MV-4-11 (cell line): ENCODE measurements at regions not wholly inside any gene's neighbourhood (a gene's known extent, or its start where the extent isn't known, plus 50 kb on each side); places are given as distances from the start of the nearest gene placed in this dataset.
A peak's percentile ranks its signal among the peaks of the same experiment; 100 is the strongest.
"Not testable (repeated sequence)": the region's sequence is repeated elsewhere in the genome, so short reads cannot be mapped to it uniquely, and the experiment has no call there.

ENCODE experiments used
- DNase-seq: peaks from one replicate; lab custom pipeline; 2025; lab: John Stamatoyannopoulos, UW

DNA sequence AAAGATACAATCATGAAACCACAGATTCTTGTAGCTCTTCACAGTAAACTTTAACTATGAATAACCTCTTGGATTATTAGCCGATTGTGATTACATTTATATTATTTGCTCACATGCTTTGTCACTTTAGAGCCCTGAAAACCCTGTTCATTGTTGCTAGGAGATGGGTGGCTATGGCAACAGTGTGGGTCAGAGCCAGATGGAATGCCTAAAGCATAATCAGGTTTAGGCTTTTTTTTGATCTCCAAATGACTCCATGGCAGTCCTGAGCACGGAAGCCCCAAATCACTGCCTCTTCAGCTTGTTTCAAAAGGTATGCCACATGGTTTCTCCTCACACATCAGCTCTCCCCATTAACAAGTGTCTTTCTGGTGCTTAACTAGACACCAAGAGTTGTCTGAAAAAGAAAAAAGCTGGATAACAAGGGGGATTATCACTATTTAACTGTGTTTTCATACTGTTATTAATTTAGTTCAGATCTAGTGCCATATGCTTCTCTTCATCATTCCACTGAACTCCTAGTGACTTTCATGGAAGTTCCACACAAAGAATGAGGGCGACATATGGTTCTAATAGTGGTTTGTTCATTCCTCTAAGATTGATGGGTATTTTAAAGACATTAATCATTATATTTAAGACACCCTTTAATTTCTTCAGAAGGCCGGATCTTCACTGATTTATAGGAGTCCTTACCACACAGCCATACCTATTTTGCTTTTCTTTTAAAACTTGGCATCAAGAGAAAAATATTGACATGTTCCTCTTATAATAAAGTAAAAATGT lies 88.8 kb upstream of the PAM start:
- no peak for DNase-seq

DNA sequence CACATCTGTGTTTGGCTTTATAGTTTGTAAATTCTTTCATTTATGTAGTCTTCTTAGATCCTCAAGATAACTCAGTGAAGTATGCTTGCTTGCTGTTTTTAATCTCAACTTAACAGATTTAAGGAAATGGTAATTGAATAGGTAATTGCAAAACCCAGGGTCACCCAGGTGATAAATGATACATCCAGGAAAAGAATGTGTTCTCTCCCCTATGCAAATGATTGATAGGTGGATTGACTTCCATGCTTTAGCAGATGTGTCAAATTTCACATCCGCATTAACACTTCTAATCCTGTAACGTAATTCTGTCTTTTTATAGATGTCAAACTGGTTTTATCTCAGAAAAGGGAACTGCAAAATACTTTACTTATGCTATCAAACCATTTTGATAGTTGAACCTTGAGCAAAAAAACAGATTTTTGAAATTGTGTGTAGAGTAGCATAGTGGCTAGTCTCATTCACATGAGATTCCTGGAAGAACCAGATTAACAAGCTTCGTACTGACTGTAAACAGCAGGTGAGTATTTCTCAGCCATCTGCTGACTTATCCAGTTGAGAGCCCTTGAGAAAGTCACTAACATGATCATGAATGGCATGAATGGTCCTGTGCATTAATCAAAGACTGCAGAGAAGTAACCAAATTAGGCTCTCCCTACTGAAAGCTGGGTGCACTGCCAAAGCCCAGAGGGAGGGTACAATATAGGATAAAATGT lies 86.7 kb upstream of the PAM start:
- peak; percentile 28 for DNase-seq

DNA sequence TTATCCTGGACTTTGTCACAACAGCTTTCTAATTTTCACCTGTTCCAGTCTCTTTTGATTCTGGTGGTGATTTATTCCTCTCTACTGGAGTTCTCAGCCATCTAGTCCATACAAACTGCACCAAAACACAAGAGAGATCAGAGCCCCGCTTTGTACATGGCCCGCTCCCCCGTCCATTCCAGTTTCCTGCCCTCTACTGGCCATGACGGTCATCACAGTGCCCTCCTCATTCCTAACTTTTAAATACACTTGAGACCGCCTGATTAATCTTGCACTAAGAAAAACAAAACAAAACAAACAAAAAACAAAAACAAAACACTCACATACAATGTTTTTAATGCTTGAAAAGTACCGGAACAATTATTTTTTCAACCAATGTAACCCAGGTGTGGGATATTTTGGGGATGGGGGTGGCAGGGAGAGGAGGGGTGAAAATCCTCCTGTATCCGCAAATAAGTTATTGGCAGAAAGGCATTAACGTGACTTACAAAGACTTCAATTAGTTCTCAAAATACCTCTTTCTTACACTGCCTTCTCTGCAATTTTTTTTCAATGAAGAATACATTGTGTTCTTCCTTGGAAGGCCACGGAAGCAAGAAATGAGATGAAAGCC lies 84.8 kb upstream of the PAM start:
- DNase-seq, result no peak

DNA sequence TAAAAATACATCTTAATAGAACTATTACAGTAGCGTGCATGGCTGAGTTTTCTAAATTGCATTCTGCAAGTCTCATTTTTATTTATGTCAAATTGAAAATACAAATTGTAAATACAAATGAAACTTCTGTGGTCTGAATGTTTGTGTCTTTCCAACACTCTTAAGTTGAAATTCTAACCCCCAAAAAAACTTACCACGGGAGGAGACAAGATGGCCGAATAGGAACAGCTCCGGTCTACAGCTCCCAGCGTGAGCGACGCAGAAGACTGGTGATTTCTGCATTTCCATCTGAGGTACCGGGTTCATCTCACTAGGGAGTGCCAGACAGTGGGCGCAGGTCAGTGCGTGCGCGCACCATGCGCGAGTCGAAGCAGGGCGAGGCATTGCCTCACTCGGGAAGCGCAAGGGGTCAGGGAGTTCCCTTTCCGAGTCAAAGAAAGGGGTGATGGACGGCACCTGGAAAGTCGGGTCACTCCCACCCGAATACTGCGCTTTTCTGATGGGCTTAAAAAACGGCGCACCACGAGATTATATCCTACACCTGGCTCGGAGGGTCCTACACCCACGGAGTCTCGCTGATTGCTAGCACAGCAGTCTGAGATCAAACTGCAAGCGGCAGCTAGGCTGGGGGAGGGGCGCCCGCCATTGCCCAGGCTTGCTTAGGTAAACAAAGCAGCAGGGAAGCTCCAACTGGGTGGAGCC lies 83.9 kb upstream of the PAM start:
- DNase-seq, result not testable (repeated sequence)

DNA sequence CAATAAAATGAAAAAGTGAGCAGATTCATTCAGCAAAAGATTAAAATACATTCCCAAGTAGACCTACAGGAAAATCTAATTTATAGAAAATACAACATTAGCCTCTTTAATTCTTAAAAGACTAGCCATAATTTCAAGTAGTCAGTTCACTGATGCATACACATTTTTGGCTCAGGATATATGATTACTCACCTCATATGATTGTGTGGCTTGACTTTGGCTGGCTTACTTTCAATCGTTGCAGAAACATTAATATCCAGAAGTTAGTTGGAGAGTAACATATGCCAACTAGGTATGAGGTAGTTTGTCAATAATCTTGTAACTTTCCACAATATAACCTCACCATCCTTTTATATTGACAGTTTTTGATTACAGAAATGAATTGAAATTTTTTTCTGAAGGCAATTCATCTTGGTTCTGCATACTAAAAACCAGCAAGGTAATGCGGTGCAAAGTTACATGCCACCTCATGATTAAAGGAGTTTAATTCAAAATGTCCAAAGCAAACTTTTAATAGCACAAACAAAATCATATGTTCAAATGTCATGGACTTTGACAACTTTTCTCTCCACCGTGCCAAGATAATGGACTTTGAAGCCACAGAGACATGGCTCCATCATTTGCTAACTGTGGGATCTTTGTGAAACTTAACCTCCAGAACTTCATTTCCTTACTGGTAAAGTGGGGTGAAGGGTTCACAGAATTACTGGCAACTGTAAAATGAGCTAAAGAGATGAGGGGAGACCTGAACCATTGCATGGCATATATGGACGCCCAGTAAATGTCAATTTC lies 76.6 kb upstream of the PAM start:
- DNase-seq, result no peak

DNA sequence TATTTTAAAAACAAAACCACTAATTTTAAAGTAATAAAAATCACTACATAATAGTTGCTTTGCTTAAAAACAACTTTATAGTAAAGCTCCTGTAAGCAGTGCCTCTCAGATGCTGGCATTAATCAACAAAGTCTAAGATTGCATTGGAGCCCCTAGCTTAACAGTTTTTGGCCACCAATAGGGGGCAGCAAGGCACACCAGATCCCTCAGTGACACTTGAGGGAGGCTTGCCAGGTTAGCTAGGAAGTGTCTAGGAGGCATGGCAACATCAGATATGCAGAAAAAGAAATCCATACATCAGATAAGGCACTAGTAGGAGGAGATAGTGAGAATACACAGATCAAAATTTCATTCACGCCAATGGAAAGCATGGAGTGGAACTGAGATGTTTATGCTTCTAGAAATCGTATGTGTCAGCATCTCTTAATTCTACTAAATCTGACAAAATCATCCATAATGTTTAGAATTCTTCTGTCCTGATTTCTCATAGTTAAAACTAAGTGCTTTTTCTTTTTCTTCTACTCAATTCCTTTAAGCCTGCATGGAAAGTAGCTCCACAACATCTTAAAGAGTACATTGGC lies 73.6 kb upstream of the PAM start:
- peak; percentile 56 for DNase-seq

DNA sequence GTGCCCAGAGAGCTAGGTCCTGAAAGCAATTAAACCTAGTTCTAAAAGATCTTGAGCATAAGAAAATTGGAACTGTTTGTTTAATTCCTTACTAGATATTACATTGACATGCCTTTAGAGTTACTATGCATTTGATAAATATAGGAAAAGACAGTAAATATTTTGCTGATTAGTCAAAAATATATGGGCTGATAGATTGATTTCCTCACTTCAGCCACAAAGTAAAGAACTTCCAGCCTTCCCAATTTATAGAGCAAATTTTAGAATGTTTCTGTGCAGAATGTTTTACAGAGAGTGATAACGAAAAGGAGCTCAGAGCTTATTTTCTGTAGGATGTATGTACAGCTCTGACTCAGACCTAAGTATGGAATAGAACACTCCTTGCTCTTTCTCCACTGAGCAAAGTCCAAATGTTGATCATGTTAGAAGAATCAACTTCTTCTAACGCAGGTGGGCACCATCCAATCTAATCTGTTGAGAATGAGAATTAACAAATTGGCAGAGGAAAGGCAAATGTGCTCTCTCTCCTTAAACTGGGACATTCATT lies 72.9 kb upstream of the PAM start:
- DNase-seq, result no peak

DNA sequence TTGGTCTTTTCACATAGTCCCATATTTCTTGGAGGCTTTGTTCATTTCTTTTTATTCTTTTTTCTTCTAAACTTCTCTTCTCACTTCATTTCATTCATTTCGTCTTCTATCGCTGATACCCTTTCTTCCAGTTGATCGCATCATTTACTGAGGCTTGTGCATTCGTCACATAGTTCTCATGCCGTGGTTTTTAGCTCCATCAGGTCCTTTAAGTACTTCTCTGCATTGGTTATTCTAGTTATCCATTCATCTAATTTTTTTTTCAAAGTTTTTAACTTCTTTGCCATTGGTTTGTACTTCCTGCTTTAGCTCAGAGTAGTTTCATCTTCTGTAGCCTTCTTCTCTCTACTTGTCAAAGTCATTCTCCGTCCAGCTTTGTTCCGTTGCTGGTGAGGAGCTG lies 67.0 kb upstream of the PAM start:
- DNase-seq, result not testable (repeated sequence)

DNA sequence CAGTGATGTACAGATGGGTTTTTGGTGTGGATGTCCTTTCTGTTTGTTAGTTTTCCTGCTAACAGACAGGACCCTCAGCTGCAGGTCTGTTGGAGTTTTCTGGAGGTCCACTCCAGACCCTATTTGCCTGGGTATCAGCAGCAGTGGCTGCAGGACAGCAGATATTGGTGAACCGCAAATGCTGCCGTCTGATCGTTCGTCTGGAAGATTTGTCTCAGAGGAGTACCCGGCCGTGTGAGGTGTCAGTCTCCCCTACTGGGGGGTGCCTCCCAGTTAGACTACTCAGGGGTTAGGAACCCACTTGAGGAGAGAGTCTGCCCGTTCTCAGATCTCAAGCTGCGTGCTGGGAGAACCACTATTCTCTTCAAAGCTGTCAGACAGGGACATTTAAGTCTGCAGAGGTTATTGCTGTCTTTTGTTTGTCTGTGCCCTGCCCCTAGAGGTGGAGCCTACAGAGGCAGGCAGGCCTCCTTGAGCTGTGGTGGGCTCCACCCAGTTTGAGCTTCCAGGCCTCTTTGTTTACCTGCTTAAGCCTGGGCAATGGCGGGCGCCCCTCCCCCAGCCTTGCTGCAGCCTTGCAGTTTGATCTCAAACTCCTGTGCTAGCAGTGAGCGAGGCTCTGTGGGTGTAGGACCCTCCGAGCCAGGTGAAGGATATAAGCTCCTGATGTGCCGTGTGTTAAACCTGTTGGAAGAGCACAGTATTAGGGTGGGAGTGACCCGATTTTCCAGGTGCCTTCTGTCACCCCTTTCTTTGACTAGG lies 66.3 kb upstream of the PAM start:
- not testable (repeated sequence) for DNase-seq

DNA sequence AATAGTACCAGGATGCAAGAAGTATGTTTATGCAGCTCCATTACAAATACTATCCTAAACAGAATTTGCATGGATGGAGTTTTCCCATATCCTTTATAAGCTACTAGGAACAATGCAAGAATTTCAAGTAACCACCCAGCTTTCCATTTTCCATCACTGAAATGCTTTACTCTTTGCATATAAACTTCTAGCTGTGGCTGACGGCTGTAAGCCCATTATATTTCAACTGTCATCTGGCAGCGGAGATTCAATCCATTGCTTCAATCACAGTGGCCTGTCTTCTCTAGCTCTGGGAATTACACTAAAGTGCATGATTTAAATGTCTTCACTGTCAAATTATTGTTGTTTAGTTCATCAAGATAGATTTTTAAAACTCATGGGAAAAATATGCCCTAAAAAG lies 64.2 kb upstream of the PAM start:
- DNase-seq, result no peak

DNA sequence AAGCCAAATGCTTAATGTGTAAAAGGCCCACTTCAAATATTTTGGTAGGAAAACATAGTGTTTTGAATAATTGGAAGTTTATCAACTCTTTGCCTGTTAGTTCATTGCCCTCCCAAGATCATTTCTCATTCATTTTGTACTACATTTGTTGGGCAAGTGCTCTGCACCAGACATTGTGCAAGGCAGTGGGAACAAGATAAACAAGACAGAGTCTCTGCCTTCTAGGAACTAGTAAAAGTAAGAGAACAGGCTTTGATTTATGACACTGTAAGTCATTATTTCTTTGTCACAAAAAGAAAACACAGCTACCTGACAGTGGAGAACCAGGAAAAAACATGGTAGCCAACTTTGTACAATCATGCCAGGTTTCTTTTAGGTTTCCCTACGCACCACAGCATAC lies 63.7 kb upstream of the PAM start:
- no peak for DNase-seq

DNA sequence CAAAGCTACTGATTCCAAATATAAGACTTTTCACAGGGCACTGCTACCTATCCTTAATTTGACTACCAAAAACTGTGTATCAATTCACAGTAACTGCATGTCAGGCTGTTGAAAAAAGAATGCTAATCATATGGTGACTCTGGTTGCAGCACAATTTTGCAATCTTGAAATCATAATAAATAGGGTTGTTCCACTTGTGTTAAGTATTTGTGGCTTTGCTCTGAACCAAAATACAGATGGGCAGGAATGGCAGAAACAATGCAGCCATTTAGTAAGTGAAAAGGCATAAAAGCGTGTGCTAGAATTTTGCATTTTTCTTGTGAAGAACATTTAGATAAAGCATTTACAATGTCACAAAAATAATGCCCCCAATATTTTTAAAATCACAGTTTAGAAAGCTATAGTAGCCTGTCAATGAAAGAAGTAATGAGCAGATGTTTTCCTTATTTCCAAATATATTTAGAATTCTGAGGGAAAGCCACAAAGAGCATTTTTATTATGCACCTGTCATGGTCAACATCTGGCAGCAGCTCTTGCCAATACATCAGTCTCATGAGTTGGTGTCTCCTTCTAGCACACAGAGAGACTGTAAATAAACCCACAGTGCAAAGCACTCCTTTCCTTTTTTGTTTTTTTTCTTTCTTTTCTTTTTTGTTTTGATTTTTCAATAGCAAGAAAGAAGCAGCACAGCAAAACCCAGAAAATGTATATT lies 54.8 kb upstream of the PAM start:
- DNase-seq, result peak; percentile 26

DNA sequence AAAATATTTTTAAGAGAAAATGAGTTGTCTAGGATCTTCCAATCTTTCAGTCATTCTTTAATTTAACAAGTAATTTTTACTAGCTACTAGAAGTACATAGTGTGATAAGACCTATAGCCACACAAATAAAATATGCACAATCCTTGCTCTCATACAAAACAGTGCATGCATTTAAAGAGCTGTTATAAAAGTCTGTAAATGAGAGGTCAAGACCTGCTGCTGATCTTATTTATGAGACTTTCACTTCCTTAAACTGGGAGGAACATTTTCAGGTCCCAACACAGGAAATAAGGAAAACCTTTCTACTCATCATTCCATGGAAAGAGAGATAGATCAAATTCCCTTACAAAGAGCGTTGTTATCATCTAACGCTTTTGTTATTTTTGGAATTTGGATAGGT lies 54.2 kb upstream of the PAM start:
- peak; percentile 39 for DNase-seq

DNA sequence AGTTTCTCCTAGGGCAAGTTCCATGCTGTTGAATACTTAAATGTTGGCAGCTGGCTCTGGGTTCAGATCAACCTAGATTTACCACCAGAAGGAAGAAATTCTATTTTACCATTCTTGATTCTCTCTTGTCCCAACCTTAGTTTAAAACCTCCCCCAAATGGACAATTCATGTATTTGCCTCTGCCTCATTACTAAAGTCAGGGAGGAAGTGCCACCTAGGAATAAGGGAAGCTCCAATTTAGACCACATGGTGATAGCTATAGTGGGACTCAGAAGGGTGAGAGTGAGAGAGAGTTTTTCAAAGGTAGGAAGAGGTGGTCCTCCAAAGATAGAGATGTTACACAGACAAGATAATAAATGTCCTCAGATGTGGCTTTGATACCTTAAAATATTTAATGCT lies 53.4 kb upstream of the PAM start:
- DNase-seq, result peak; percentile 13
